ENCODE measurements at regions not wholly inside any gene's neighbourhood (a gene's known extent, or its start where the extent isn't known, plus 50 kb on each side); places are given as distances from the start of the nearest gene placed in this dataset.

DNA sequence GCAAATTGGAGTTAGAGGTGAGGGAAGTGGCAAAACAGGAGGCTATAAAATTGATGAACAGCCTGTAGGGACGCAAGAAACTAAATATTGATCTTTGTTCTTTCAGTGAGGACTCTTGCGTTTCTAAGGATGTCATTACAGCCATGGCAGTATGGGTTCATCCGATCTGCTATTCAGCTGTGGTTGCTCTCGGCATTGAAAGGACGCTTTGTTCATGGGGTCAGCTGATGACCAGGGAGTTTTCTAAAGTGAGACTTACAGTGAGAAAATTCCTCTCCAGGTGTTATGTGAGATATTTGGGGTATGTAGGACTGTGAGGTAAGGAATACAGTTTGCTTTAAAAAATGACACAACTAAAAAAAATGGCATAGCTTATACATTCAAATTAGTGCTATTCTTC, 52.7 kb upstream of the PELI1 start:
- Histone ChIP-seq H3K27ac (ENCODE audit: low read length) (no peak overlapping the region), H3K27me3 (ENCODE audit: insufficient read depth, low read depth, low read length) (no peaks in the 10 kb centered on the region), H3K36me3 (ENCODE audit: insufficient read depth, low read length) (no peaks in the 10 kb centered on the region), H3K4me2 (ENCODE audit: low read length) (no peak overlapping the region), H3K79me2 (replicated peaks; ENCODE audit: insufficient read depth, low read length) (no peaks in the 10 kb centered on the region), H4K20me1 (ENCODE audit: insufficient read depth) (no peaks in the 10 kb centered on the region), H3K9ac (ENCODE audit: low read length) (no peak overlapping the region), H2AFZ (ENCODE audit: low read depth, low read length) (no peak overlapping the region), H3K4me3 (ENCODE audit: low read length) (no peak overlapping the region), H3K9me3 (ENCODE audit: low read length) (no peaks in the 10 kb centered on the region), H3F3A (ENCODE audit: insufficient read depth, low read length, poor library complexity, severe bottlenecking) (no peaks in the 10 kb centered on the region), H3K9me2 (ENCODE audit: insufficient read depth, low read length) (no peaks in the 10 kb centered on the region)
- TF ChIP-seq EZH2 (IDR thresholded peaks at IDR 0.05; ENCODE audit: borderline replicate concordance, insufficient read depth, low read length, poor library complexity, severe bottlenecking), result no peak
- no peak for TF ChIP-seq MXI1 (conservative IDR thresholded peaks at IDR 0.05; ENCODE audit: poor library complexity, severe bottlenecking)
- TF ChIP-seq EP300 (conservative IDR thresholded peaks at IDR 0.05; ENCODE audit: poor library complexity, severe bottlenecking), result no peak
- TF ChIP-seq POLR2AphosphoS5 (IDR thresholded peaks at IDR 0.05), result no peak
- no peak for TF ChIP-seq RAD21 (conservative IDR thresholded peaks at IDR 0.05)
- TF ChIP-seq TAF1 (IDR thresholded peaks at IDR 0.05; ENCODE audit: low read depth), result no peak
- TF ChIP-seq CTCF (IDR thresholded peaks at IDR 0.05; ENCODE audit: poor library complexity, severe bottlenecking), result no peak
- TF ChIP-seq, protein P1, sequence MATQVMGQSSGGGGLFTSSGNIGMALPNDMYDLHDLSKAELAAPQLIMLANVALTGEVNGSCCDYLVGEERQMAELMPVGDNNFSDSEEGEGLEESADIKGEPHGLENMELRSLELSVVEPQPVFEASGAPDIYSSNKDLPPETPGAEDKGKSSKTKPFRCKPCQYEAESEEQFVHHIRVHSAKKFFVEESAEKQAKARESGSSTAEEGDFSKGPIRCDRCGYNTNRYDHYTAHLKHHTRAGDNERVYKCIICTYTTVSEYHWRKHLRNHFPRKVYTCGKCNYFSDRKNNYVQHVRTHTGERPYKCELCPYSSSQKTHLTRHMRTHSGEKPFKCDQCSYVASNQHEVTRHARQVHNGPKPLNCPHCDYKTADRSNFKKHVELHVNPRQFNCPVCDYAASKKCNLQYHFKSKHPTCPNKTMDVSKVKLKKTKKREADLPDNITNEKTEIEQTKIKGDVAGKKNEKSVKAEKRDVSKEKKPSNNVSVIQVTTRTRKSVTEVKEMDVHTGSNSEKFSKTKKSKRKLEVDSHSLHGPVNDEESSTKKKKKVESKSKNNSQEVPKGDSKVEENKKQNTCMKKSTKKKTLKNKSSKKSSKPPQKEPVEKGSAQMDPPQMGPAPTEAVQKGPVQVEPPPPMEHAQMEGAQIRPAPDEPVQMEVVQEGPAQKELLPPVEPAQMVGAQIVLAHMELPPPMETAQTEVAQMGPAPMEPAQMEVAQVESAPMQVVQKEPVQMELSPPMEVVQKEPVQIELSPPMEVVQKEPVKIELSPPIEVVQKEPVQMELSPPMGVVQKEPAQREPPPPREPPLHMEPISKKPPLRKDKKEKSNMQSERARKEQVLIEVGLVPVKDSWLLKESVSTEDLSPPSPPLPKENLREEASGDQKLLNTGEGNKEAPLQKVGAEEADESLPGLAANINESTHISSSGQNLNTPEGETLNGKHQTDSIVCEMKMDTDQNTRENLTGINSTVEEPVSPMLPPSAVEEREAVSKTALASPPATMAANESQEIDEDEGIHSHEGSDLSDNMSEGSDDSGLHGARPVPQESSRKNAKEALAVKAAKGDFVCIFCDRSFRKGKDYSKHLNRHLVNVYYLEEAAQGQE (IDR thresholded peaks at IDR 0.05; ENCODE audit: borderline replicate concordance), result no peak
- no peak for TF ChIP-seq SMC3 (conservative IDR thresholded peaks at IDR 0.05; ENCODE audit: poor library complexity)

GRCh38 chr2:64201151-64201550, 56.9 kb upstream of the PELI1 start:
- Histone ChIP-seq H3K79me2 (replicated peaks; ENCODE audit: insufficient read depth, low read length) (no peaks in the 10 kb centered on the region), H3K4me3 (ENCODE audit: low read length) (no peak overlapping the region), H3F3A (ENCODE audit: insufficient read depth, low read length, poor library complexity, severe bottlenecking) (no peaks in the 10 kb centered on the region), H3K4me2 (ENCODE audit: low read length) (no peak overlapping the region), H4K20me1 (ENCODE audit: insufficient read depth) (no peaks in the 10 kb centered on the region), H3K9me3 (ENCODE audit: low read length) (no peaks in the 10 kb centered on the region), H3K9me2 (ENCODE audit: insufficient read depth, low read length) (no peaks in the 10 kb centered on the region), H2AFZ (ENCODE audit: low read depth, low read length) (no peak overlapping the region), H3K9ac (ENCODE audit: low read length) (no peak overlapping the region), H3K27me3 (ENCODE audit: insufficient read depth, low read depth, low read length) (no peaks in the 10 kb centered on the region), H3K27ac (ENCODE audit: low read length) (no peak overlapping the region), H3K36me3 (ENCODE audit: insufficient read depth, low read length) (no peaks in the 10 kb centered on the region)
- no peak for TF ChIP-seq MXI1 (conservative IDR thresholded peaks at IDR 0.05; ENCODE audit: poor library complexity, severe bottlenecking)
- TF ChIP-seq CTCF (IDR thresholded peaks at IDR 0.05; ENCODE audit: poor library complexity, severe bottlenecking), result no peak
- TF ChIP-seq, protein P1 (IDR thresholded peaks at IDR 0.05; ENCODE audit: borderline replicate concordance), result no peak
- TF ChIP-seq TAF1 (IDR thresholded peaks at IDR 0.05; ENCODE audit: low read depth), result no peak
- TF ChIP-seq EZH2 (IDR thresholded peaks at IDR 0.05; ENCODE audit: borderline replicate concordance, insufficient read depth, low read length, poor library complexity, severe bottlenecking), result no peak
- TF ChIP-seq RAD21 (conservative IDR thresholded peaks at IDR 0.05), result no peak
- no peak for TF ChIP-seq SMC3 (conservative IDR thresholded peaks at IDR 0.05; ENCODE audit: poor library complexity)
- TF ChIP-seq EP300 (conservative IDR thresholded peaks at IDR 0.05; ENCODE audit: poor library complexity, severe bottlenecking), result no peak
